ENCODE measurements at regions not wholly inside any gene's neighbourhood (a gene's known extent, or its start where the extent isn't known, plus 50 kb on each side); places are given as distances from the start of the nearest gene placed in this dataset.

DNA sequence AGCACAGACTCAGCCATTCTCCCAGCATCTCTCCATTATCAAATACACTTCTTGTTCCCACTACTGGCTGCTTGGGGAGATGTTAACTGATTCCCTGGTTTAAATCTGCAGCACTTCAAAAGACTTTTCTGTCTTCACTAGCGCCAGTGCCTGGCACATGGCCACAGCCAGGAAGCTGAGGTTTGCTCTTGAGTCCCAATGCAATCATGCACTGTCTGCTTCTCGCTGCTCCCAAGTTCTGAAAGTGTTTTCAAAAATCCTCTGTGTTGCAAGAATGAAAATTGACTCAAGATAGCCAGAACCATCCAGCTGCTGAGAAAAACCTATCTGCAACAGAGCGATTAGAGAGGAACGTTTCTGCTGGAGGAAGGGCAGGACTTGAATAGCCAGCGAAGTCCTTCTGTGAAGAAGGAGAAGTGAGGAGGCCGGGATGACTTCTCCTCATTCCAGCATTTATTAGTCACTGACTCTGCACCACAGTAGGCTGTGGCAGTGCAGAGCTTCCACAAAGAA, 358.4 kb upstream of the NR2F2 start:
- no peak for FAIRE-seq
- H2BK20ac ChIP-seq (ENCODE audit: low read length), result no peak overlapping the region
- DNase-seq (ENCODE audit: low read depth in 1 of 2, low spot score in 2 of 2), result no peak
- no peak overlapping the region for H2BK5ac ChIP-seq (ENCODE audit: low read depth, low read length)
- no peaks in the 10 kb centered on the region for H3K9me3 ChIP-seq (ENCODE audit: insufficient read depth in 2 of 2, low read depth in 1 of 2, low read length in 1 of 2)
- no peaks in the 10 kb centered on the region for H3K79me2 ChIP-seq (ENCODE audit: control insufficient read depth in 1 of 2, insufficient read depth in 2 of 2, low read length in 2 of 2)
- H3K36me3 ChIP-seq (ENCODE audit: control insufficient read depth in 2 of 4, insufficient read depth in 4 of 4, low read length in 3 of 4), result no peaks in the 10 kb centered on the region
- H2BK12ac ChIP-seq (ENCODE audit: low read depth, low read length), result no peak overlapping the region
- no peaks in the 10 kb centered on the region; the same call in 1 of the 2 replicates for H3K23me2 ChIP-seq (ENCODE audit: low read depth, low read length)
- ChIA-PET CTCF (ENCODE audit: partially characterized antibody) (interaction anchor here (0.5 kb wide), 1 partner anchor 209 kb away, joined by 3 read pairs; no protein-coding TSS in a partner anchor), POLR2A (ENCODE audit: partially characterized antibody) (no interaction called here)
- H4K91ac ChIP-seq (replicated peaks; ENCODE audit: insufficient read length, low read length), result no peak overlapping the region
- H3K4me1 ChIP-seq (replicated peaks in 1 of 4; ENCODE audit: control insufficient read depth in 3 of 4, insufficient read depth in 4 of 4, low read length in 3 of 4), result no peaks in the 10 kb centered on the region
- H3K4ac ChIP-seq (replicated peaks; ENCODE audit: insufficient read length, low read depth, low read length), result no peak overlapping the region
- H3K27me3 ChIP-seq (replicated peaks in 1 of 4; ENCODE audit: control insufficient read depth in 3 of 4, extremely low read depth in 1 of 4, insufficient read depth in 3 of 4, low read length in 3 of 4), result no peaks in the 10 kb centered on the region
- no peak overlapping the region for H2BK120ac ChIP-seq (replicated peaks; ENCODE audit: low read depth, low read length)
- no peak overlapping the region for H3K18ac ChIP-seq (ENCODE audit: extremely low read depth, low read length)
- no peak overlapping the region; the same call in 1 of the 2 replicates for H2AFZ ChIP-seq (ENCODE audit: low read length)
- no peak overlapping the region for H3K23ac ChIP-seq (ENCODE audit: insufficient read length)
- no peak overlapping the region for H3K9ac ChIP-seq (replicated peaks in 1 of 4; ENCODE audit: extremely low read depth in 1 of 4, low read depth in 3 of 4, low read length in 3 of 4)
- H3K4me2 ChIP-seq (ENCODE audit: insufficient read depth in 1 of 2, low read depth in 2 of 2, low read length in 2 of 2), result no peak overlapping the region
- no peak overlapping the region for H2AK5ac ChIP-seq (ENCODE audit: low read depth, low read length)
- H3K27ac ChIP-seq (ENCODE audit: low read depth, low read length), result no peak overlapping the region
- no peak overlapping the region for H4K5ac ChIP-seq (ENCODE audit: insufficient read length, low read depth, low read length)
- no peak overlapping the region for H3K56ac ChIP-seq (replicated peaks; ENCODE audit: insufficient read length, low read depth, low read length)
- WGBS, 2 experiments (ENCODE audit: extremely low coverage in 1 of 2, insufficient coverage in 1 of 2, insufficient read length in 1 of 2, insufficient replicate concordance in 2 of 2, low coverage in 1 of 2, low lambda C conversion rate in 2 of 2, missing lambda C conversion rate in 1 of 2), result 86% methylated on average over 6 of the region's 6 CpGs; no CpG with 5 or more reads in 1 of the 2 experiments
- H2BK15ac ChIP-seq (ENCODE audit: low read length), result no peak overlapping the region
- no peaks in the 10 kb centered on the region for H3K79me1 ChIP-seq (ENCODE audit: low read depth, low read length)
- no peak overlapping the region for H3K4me3 ChIP-seq (ENCODE audit: extremely low read depth in 1 of 4, insufficient read depth in 2 of 4, low read depth in 3 of 4, low read length in 4 of 4)
- H4K8ac ChIP-seq (ENCODE audit: extremely low read depth, insufficient read depth, low read length), result no peak overlapping the region
- no peaks in the 10 kb centered on the region for H4K20me1 ChIP-seq (replicated peaks in 1 of 2; ENCODE audit: control insufficient read depth in 1 of 2, insufficient read depth in 2 of 2, low read length in 2 of 2)
- H3K14ac ChIP-seq (ENCODE audit: insufficient read length), result no peak overlapping the region
- no peak for TF ChIP-seq SP2 (IDR thresholded peaks at IDR 0.05; ENCODE audit: low read length)
- TF ChIP-seq, protein P1, sequence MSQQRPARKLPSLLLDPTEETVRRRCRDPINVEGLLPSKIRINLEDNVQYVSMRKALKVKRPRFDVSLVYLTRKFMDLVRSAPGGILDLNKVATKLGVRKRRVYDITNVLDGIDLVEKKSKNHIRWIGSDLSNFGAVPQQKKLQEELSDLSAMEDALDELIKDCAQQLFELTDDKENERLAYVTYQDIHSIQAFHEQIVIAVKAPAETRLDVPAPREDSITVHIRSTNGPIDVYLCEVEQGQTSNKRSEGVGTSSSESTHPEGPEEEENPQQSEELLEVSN (IDR thresholded peaks at IDR 0.05), result no peak

All from H1 (cell line).